GM12875 (cell line): ENCODE measurements at regions not wholly inside any gene's neighbourhood (a gene's known extent, or its start where the extent isn't known, plus 50 kb on each side); places are given as distances from the start of the nearest gene placed in this dataset.

Experiments
- H3K4me3 ChIP-seq: one replicate; pipeline ENCODE4 v1.5.1; 2011; ENCODE audit warnings: low read depth, low read length, control low read depth
- CTCF ChIP-seq: IDR thresholded peaks from 2 replicates; pipeline ENCODE4 v1.5.1; 2011; ENCODE audit warnings: low read depth, mild to moderate bottlenecking, control low read depth, inconsistent platforms, low read length, moderate library complexity, borderline replicate concordance; ENCODE audit not compliant: insufficient read depth

- no peak for TF ChIP-seq CTCF
Observed at GRCh38 chr14:97477353-97477752, 680.2 kb downstream of the VRK1 start.

GRCh38 chr14:97485201-97485600 is 688.0 kb downstream of the VRK1 start:
- no peak for TF ChIP-seq CTCF
- H3K4me3 ChIP-seq: no peak overlapping the region

More at GRCh38 chr14:97477353-97477752, 680.2 kb downstream of the VRK1 start:
- no peak overlapping the region for H3K4me3 ChIP-seq

- no peak overlapping the region for H3K4me3 ChIP-seq
- no peak for TF ChIP-seq CTCF
Observed at GRCh38 chr14:97486601-97487120, 689.5 kb downstream of the VRK1 start.

GRCh38 chr14:97489750-97490149 is 692.6 kb downstream of the VRK1 start:
- H3K4me3 ChIP-seq: no peak overlapping the region
- TF ChIP-seq CTCF: no peak

- TF ChIP-seq CTCF: no peak
- no peak overlapping the region for H3K4me3 ChIP-seq
Observed at GRCh38 chr14:97490521-97491070, 693.4 kb downstream of the VRK1 start.

GRCh38 chr14:97491697-97492096 is 694.5 kb downstream of the VRK1 start:
- TF ChIP-seq CTCF: no peak
- H3K4me3 ChIP-seq: no peak overlapping the region

GRCh38 chr14:97499790-97500481 is 702.8 kb downstream of the VRK1 start:
- H3K4me3 ChIP-seq: no peak overlapping the region
- TF ChIP-seq CTCF: no peak
